PC-9 (cell line): ENCODE measurements at regions not wholly inside any gene's neighbourhood (a gene's known extent, or its start where the extent isn't known, plus 50 kb on each side); places are given as distances from the start of the nearest gene placed in this dataset.

Experiments used
- BruUV-seq: library from RNA; stranded (reverse); fragments of 400-500 nt; replicated peaks from 2 replicates; lab custom pipeline; 2021; lab: Mats Ljungman, UMichigan
- CTCF ChIA-PET: fragments of 300-600 bp; sonication (Branson Sonifier 250); formaldehyde crosslinking; loops from one replicate; lab custom pipeline; 2022; ENCODE audit warnings: antibody characterized with exemption; lab: Charles Lee
- POLR2A ChIA-PET: fragments of 300-600 bp; sonication (Branson Sonifier 250); formaldehyde crosslinking; loops from one replicate; lab custom pipeline; 2022; ENCODE audit warnings: antibody characterized with exemption; ENCODE audit not compliant: unreplicated experiment; lab: Charles Lee
- DNase-seq, 2 experiments: peaks; one replicate each; pipeline versions ENCODE4 v3.0.0 to v3.0.0-alpha.2; 2015 to 2022; ENCODE audit warnings: mixed read lengths in 1 of 2
- H2AFZ ChIP-seq: fragments of 200-600 bp; sonication (generic); 2 replicates; pipeline ENCODE4 v1.8.1; 2017; ENCODE audit warnings: antibody characterized with exemption
- H3F3A ChIP-seq: fragments of 200-600 bp; sonication (generic); 2 replicates; pipeline ENCODE4 v1.8.1; 2017; ENCODE audit warnings: antibody characterized with exemption, mild to moderate bottlenecking, low read depth; ENCODE audit not compliant: insufficient read depth
- H3K27ac ChIP-seq: fragments of 200-600 bp; sonication (generic); 2 replicates; pipeline ENCODE4 v1.6.1; 2016; ENCODE audit warnings: mixed run types
- H3K27me3 ChIP-seq: fragments of 200-600 bp; sonication (generic); 2 replicates; pipeline ENCODE4 v1.6.1; 2016; ENCODE audit warnings: low read depth, mixed run types; ENCODE audit not compliant: insufficient read depth
- H3K36me3 ChIP-seq: fragments of 200-600 bp; sonication (generic); 2 replicates; pipeline ENCODE4 v1.6.1; 2016; ENCODE audit warnings: low read depth, mixed run types
- H3K4me1 ChIP-seq: fragments of 200-600 bp; sonication (generic); replicated peaks from 2 replicates; pipeline ENCODE4 v1.6.1; 2016; ENCODE audit warnings: mixed run types; ENCODE audit not compliant: insufficient read depth
- H3K4me2 ChIP-seq: fragments of 200-600 bp; sonication (generic); 2 replicates; pipeline ENCODE4 v1.6.1; 2017; ENCODE audit warnings: mixed run types
- H3K4me3 ChIP-seq: fragments of 200-600 bp; sonication (generic); 2 replicates; pipeline ENCODE4 v1.6.1; 2016; ENCODE audit warnings: mixed run types
- H3K79me2 ChIP-seq: fragments of 200-600 bp; sonication (generic); 2 replicates; pipeline ENCODE4 v1.6.1; 2017; ENCODE audit warnings: low read depth, mixed run types
- H3K9me2 ChIP-seq: fragments of 200-600 bp; sonication (generic); 2 replicates; pipeline ENCODE4 v1.8.1; 2017; ENCODE audit warnings: mild to moderate bottlenecking; ENCODE audit not compliant: insufficient read depth
- H3K9me3 ChIP-seq: fragments of 200-600 bp; sonication (generic); 2 replicates; pipeline ENCODE4 v1.8.1; 2016; ENCODE audit warnings: low read depth; ENCODE audit not compliant: insufficient read depth
- H4K20me1 ChIP-seq: fragments of 200-600 bp; sonication (generic); 2 replicates; pipeline ENCODE4 v1.8.1; 2017; ENCODE audit not compliant: insufficient read depth
- EZH2 ChIP-seq: fragments of 200-600 bp; sonication (generic); IDR thresholded peaks from 2 replicates; pipeline ENCODE4 v1.8.0; 2017; ENCODE audit warnings: antibody characterized with exemption, low read depth
- intact Hi-C: fragments of 100-400 bp; cut with micrococcal nuclease; formaldehyde crosslinking; loops from one replicate; pipeline ENCODE4 v1.10.0; 2022; ENCODE audit not compliant: unreplicated experiment
- TF ChIP-seq, protein P1 (sequence below): fragments of 200-600 bp; sonication (generic); conservative IDR thresholded peaks from 2 replicates; pipeline ENCODE4 v1.6.1; 2017; ENCODE audit warnings: mixed run types, antibody characterized with exemption, mild to moderate bottlenecking, moderate library complexity

DNA sequence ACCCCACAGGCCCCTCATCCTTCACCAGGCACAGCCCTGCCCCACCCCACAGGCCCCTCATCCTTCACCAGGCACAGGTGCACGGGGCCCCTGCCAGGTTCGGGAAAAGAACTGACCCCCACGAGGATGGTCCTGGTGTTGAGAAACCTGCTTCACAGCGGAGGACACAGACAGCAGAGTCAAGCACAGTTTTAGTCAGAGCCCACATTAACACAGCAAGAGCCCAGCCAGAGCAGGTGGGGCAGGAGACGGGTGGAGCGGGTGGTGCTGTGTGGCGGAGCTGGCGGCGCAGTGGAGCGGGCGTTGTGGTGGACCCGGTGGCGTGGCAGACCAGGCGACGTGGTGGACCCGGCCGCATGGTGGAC lies 1085.5 kb downstream of the BRD1 start:
- POLR2A ChIA-PET = no interaction called here
- no peaks in the 10 kb centered on the region for H3K4me1 ChIP-seq
- no peaks in the 10 kb centered on the region for H3K36me3 ChIP-seq
- intact Hi-C loops = no loop called here
- H3K79me2 ChIP-seq = no peaks in the 10 kb centered on the region
- no peaks in the 10 kb centered on the region for H3K9me2 ChIP-seq
- no peak for TF ChIP-seq EZH2
- TF ChIP-seq, protein P1, sequence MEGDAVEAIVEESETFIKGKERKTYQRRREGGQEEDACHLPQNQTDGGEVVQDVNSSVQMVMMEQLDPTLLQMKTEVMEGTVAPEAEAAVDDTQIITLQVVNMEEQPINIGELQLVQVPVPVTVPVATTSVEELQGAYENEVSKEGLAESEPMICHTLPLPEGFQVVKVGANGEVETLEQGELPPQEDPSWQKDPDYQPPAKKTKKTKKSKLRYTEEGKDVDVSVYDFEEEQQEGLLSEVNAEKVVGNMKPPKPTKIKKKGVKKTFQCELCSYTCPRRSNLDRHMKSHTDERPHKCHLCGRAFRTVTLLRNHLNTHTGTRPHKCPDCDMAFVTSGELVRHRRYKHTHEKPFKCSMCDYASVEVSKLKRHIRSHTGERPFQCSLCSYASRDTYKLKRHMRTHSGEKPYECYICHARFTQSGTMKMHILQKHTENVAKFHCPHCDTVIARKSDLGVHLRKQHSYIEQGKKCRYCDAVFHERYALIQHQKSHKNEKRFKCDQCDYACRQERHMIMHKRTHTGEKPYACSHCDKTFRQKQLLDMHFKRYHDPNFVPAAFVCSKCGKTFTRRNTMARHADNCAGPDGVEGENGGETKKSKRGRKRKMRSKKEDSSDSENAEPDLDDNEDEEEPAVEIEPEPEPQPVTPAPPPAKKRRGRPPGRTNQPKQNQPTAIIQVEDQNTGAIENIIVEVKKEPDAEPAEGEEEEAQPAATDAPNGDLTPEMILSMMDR = no peak
- CTCF ChIA-PET = no interaction called here
- BruUV-seq = no TSS peak
- H3K4me2 ChIP-seq = no peak overlapping the region
- DNase-seq = no peak
- no peaks in the 10 kb centered on the region for H3K9me3 ChIP-seq
- H4K20me1 ChIP-seq = 0 out of 2 replicates have a peak, but pooled peaks cover under 1% of the 10 kb centered on the region
- peaks cover 100% of the 10 kb centered on the region for H3K27me3 ChIP-seq
- H3K4me3 ChIP-seq = no peak overlapping the region
- H3F3A ChIP-seq = no peaks in the 10 kb centered on the region
- no peak overlapping the region for H3K27ac ChIP-seq
- H2AFZ ChIP-seq = no peak overlapping the region

DNA sequence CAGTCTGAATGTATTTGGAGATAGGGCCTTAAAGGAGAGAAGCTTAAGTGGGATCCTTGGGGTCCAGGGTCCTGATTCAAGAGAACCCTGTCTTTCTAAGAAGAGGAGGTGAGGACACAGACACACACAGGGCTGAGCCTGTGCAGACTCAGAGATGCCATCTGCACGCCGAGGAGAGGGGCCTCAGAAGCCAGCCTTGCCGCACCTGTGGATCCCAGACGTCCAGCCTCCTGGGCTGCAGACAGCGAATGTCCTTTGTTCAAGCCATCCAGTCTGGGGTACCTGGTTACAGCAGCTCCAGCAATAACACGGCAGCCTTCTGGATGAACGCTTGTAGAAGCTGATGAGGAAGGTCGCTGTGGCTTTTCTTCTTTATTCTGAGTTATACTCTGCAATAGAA lies 1086.1 kb downstream of the BRD1 start:
- H2AFZ ChIP-seq = no peak overlapping the region
- BruUV-seq = no TSS peak

DNA sequence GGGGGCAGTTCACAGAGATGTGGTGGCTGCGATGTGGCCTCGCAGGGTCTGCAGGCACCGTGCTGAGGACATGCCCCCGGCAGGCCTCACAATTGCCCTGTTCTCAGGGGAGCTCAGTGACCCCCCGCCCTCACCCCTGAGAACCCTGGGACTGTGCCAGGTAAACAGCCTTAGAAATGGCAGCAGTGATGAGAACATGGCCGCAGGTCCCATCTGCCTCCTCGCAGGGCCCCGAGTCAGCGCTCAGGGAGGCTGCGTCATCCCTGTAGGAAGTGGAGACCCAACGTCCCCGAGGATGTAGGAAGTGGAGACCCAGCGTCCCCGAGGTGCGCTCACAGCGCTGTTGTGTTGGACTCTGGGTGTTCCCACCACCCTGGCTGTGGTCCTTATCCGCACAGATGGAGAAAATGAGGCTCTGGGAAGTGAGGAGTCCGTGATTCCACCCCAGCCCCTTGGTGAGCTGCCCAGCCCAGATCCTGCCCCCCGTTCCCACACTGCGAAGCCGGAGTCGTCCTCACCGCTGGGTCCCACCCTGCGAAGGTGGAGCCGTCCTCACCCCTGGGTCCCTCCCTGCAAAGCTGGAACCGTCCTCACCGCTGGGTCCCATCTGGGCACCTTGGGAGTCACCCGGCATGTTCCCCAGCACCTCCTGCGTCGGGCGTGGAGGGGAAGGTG lies 1086.8 kb downstream of the BRD1 start:
- H3F3A ChIP-seq = no peaks in the 10 kb centered on the region
- H3K27ac ChIP-seq = no peak overlapping the region
- ChIA-PET POLR2A (no interaction called here), CTCF (no interaction called here)
- no peaks in the 10 kb centered on the region for H3K9me3 ChIP-seq
- intact Hi-C loops = no loop called here
- no peaks in the 10 kb centered on the region for H3K9me2 ChIP-seq
- no peaks in the 10 kb centered on the region for H3K79me2 ChIP-seq
- H3K27me3 ChIP-seq = peaks cover 100% of the 10 kb centered on the region
- no TSS peak for BruUV-seq
- no peak overlapping the region for H3K4me3 ChIP-seq
- H3K4me1 ChIP-seq = no peaks in the 10 kb centered on the region
- H4K20me1 ChIP-seq = 0 out of 2 replicates have a peak, but pooled peaks cover 3% of the 10 kb centered on the region
- H3K36me3 ChIP-seq = no peaks in the 10 kb centered on the region
- no peak overlapping the region for H2AFZ ChIP-seq
- DNase-seq = no peak
- no peak overlapping the region for H3K4me2 ChIP-seq
- TF ChIP-seq, protein P1 = no peak
- no peak for TF ChIP-seq EZH2

More for the DNA sequence above, 1086.1 kb downstream of the BRD1 start:
- peaks cover 100% of the 10 kb centered on the region for H3K27me3 ChIP-seq
- no peaks in the 10 kb centered on the region for H3K9me2 ChIP-seq
- H3K27ac ChIP-seq = no peak overlapping the region
- 0 out of 2 replicates have a peak, but pooled peaks cover 3% of the 10 kb centered on the region for H4K20me1 ChIP-seq
- no peaks in the 10 kb centered on the region for H3K36me3 ChIP-seq
- CTCF ChIA-PET = no interaction called here
- no peak for TF ChIP-seq EZH2
- TF ChIP-seq, protein P1 = no peak
- H3K4me2 ChIP-seq = no peak overlapping the region
- no peaks in the 10 kb centered on the region for H3K4me1 ChIP-seq
- DNase-seq = no peak
- intact Hi-C loops = no loop called here
- H3F3A ChIP-seq = no peaks in the 10 kb centered on the region
- H3K4me3 ChIP-seq = no peak overlapping the region
- no peaks in the 10 kb centered on the region for H3K9me3 ChIP-seq
- POLR2A ChIA-PET = no interaction called here
- no peaks in the 10 kb centered on the region for H3K79me2 ChIP-seq
